Occipital lobe (tissue), 1 donor: ENCODE measurements at regions not wholly inside any gene's neighbourhood (a gene's known extent, or its start where the extent isn't known, plus 50 kb on each side); places are given as distances from the start of the nearest gene placed in this dataset.
"Not testable (repeated sequence)": the region's sequence is repeated elsewhere in the genome, so short reads cannot be mapped to it uniquely, and the experiment has no call there.

Experiments
- DNase-seq: peaks from one replicate; lab custom pipeline; 2025; lab: John Stamatoyannopoulos, UW

GRCh38 chr20:51924509-51924908 is 122.2 kb upstream of the SALL4 start:
- DNase-seq = no peak

DNA sequence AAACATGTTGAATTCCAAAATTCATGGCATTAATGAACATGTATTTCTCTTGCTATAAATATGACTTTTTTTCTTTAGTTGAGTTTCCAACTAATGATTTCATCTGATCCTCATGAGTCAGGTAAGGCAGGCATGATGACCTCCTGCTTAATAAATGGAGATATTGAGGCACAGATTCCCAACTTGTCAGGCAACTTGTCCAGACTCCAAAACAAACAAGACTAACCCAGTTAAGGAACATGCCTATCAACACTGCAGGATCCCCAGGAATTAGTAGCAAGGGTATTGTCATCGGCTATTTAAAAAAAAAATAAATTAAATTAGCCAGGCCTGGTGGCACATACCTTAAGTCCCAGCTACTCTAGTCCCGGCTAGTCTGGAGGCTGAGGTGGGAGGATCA is 121.3 kb upstream of the SALL4 start:
- DNase-seq = no peak

- not testable (repeated sequence) for DNase-seq
Observed at GRCh38 chr20:51922812-51923211, 120.5 kb upstream of the SALL4 start.

DNA sequence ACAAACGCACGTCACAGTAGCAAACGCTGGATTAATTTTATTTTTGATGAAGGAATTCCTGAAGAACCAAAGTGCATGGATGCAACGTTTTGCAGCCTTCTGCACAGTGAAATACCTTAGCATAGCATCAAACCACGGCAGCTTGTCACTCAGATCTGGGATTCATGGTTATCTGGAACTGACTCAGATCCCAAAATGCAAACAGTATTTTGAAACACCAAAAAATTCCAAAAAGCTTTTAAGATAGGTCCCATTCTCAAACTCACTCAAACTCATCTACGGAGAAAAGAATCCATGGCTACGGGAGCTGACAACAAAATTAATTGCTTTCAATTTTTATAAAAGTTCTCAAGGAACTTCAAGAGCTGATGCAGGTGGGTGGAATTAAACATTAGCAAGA is 116.2 kb upstream of the SALL4 start:
- DNase-seq = no peak

DNA sequence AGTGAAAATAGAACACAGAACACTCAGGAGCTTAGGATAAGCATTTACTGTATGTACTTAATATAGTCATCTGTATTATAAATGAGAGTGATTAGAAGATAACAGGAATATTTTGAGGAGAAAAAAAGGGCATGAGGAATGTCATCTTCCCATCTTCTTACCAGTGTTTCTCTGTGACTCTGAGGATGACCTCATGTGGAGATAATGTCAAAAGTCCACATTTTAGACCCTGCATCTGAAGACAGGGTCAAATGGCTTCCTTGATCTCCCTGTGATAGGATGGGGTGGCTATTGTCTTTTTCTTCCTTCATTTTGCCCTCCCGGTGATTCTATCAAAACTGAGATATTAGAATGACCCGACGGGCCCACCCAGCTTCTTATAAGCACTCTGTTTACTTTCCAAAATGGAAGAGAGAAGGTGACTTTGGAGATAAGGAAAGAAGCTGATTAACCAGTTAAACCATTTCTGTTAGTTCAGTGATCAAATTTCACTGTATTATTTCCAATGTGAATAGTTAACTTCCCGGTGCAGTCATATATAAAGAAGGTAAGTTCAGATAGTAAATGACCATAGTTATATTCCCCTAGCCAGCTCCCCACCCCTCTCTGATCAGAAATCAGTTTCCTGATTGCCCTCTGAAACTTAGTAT is 115.7 kb upstream of the SALL4 start:
- DNase-seq = no peak

DNA sequence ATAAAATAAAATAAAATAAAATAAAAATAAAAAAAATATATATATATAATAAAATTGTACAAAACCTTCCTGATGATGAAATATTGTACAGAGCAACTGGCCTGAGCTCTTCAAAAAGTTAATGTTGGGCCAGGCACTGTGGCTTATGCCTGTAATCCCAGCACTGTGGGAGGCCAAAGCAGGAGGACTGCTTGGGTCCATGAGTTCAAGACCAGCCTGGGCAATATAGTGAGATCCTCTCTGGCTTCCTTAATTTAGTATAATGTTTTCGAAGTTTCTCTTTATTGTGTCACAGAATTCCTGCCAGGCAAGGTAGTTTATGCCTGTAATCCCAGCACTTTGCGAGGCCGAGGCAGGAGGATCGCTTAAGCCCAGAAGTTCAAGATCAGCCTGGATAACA is 113.9 kb upstream of the SALL4 start:
- DNase-seq = no peak

GRCh38 chr20:51914758-51915157 is 112.4 kb upstream of the SALL4 start:
- no peak for DNase-seq

DNA sequence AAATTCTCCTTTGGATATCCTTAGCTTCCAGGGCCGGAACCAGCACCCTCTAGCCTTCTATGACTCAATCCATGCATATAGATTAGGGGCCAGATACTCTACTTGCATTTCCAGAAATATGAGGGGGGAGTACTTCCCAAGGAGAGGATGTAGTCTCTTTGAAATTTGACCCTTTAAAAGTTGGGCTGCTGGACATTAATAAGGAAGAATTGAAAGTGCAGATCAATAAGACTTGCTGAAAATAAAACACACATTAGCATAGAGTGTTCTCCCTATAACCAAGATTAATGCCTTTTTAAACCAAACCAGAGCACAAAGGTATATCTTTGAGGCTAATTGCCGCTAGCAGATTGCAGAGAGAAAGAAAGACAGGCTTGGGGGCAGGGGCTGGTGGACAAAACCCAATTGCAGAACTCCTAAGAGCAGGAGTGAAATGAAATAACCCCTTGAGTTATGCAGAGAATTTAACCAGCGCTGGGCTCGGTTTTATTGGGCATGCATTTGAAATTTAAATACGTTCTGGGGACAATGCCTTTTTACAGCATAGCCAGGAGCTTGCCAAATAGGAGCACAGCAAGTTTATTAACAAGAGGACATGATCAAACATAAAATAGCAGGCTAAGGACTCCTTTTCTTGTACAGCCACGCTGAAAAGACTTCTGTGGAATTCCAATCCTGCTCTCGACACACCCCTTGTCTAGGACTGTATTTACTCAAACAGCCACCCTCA is 108.2 kb upstream of the SALL4 start:
- DNase-seq = no peak

DNA sequence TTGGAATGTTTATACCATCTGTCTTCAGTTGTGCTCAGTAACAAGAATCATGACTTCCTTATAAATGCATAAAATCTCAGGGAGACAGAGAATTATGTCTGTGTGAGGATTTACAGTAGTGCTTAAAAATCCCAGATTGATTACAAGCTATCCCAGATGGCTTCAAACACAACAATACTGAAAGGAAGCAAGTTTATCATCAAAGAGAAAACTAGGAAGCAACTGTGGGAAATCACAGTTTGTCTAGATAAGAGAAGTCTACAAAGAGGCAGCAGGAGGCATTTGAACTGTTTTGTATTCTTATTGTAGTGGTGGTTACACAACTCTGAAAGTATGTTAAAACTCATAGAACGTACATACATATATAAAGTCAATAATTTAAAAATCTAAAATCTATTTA is 104.4 kb upstream of the SALL4 start:
- no peak for DNase-seq

- DNase-seq = no peak
Observed at GRCh38 chr20:51906049-51906448, 103.7 kb upstream of the SALL4 start.

- no peak for DNase-seq
Observed at GRCh38 chr20:51902933-51903332, 100.6 kb upstream of the SALL4 start.

- no peak for DNase-seq
Observed at GRCh38 chr20:51900443-51900842, 98.1 kb upstream of the SALL4 start.

DNA sequence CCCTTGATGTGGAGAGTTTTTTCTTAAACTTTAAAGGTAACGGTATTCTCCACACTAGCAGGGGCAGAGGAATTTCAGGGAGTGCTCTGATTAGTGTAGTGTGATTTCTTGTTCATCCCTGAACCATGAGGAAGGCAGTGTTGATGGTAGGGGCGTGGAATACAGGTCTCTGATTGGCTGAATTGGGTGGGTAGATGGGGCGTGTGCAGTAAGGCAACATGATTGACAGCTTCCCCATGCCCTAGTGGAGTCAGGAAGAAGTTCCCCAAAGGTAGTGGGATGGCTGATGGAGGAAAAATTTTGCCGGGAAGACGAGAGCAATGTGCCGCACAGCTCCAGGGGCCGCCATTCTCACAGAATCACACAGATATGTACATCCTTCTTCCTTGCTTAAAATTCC is 97.4 kb upstream of the SALL4 start:
- no peak for DNase-seq

GRCh38 chr20:51898788-51899187 is 96.5 kb upstream of the SALL4 start:
- DNase-seq = no peak

DNA sequence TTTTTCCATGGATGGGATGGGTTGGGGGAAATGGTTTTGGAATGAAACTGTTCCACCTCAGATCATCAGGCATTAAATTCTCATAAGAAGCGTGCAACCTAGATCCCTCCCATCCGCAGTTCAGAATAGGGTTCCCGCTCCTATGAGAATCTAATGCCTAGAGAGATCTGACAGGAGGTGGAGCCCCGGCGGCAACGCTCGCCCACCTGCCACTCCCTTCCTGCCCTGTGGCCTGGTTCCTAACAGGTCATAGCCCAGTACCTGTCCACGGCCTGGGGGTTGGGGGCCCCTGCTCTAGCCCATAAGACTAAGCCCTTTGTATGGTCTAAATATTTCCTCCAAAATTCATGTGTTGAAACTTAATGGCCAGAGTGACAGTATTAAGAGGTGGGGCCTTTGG is 92.3 kb upstream of the SALL4 start:
- DNase-seq = no peak

GRCh38 chr20:51894201-51894600 is 91.9 kb upstream of the SALL4 start:
- no peak for DNase-seq

DNA sequence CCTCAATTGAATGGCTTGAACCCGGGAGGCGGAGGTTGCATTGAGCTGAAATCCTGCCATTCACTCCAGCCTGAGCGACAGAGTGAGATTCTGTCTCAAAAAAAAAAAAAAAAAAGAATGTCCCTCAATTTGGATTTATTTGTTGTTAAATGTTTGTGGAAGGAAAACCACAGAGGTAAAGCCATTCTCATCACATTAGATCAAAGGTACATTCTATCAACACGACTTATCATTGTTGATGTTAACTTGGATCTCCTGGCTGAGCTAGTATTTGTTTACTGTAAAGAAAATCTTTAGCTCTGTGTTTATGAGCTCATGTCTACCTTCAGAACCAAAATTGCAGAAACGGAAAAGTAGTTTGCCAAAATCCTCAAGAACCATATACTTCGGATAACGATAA is 91.4 kb upstream of the SALL4 start:
- no peak for DNase-seq

DNA sequence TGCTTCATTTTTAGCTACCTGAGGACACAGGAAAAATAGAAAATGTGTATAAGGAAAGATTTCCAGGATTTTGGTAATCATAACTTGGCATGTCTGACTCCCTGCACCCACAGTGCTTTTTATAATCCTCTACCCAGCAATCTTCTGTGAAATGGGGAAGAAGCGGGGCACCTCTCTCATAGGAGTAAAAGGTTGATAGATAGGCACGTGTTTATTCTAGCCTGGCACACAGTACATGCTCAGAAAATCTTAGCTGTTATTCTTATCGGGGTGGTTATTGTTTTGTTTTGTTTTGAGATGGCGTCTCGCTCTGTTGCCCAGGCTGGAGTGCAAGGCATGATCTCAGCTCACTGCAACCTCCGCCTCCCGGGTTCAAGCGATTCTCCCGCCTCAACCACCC is 87.7 kb upstream of the SALL4 start:
- DNase-seq = no peak

GRCh38 chr20:51889466-51889865 is 87.1 kb upstream of the SALL4 start:
- DNase-seq = no peak

DNA sequence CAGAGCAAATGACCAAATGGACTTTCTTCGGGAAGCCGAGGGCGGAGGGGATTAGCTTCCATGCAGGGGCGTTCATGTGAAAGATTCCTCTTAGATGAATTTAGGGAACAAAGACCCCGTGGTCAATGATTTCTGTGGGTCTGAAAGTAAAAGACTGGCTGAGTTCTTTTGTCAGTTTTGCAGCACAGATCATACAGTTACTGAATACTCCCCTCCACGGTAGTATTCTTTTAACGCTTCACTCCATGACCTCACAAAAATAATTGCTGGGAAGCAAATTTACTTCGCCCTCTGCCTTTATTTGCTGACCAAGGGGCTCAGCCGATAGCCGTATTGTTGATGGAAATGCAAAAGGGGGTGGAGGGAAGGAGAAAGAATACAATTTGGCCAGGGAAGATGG is 86.0 kb upstream of the SALL4 start:
- no peak for DNase-seq

DNA sequence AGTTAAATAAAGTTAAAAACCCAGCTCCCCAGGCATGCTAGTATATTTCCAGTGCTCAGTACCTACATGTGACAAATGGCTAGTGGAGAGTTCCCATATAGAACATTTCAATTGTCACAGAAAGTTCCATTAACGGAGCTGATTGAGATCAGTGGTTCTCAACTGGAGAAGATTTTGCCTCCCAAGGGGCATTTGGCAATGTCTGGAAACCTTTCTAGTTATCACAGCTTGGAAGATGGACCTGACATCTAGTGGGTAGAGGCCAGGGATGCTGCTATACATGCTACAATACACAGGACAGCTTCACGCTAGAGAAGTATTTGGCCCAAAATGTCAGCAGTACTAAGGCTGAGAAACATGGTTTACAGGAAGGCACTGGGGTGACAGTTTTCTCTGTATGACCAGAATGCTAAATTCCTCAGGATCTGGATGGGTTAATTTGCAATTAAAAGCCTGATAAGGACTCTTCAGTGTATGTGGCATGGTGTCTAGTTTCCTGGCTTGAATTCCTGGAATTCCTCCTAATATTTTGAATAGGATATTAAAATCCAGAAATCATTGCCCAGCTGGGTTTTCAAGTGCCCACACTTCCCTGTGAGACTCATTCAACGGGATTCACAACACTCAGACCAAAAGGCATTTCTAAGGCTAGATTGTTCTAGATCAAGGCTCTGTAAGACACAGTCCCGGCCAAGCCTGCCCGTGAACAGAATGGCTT is 84.7 kb upstream of the SALL4 start:
- no peak for DNase-seq

- DNase-seq = no peak
Observed at GRCh38 chr20:51886341-51886740, 84.0 kb upstream of the SALL4 start.

GRCh38 chr20:51884561-51884960 is 82.2 kb upstream of the SALL4 start:
- DNase-seq = no peak
